ENCODE measurements at regions not wholly inside any gene's neighbourhood (a gene's known extent, or its start where the extent isn't known, plus 50 kb on each side); places are given as distances from the start of the nearest gene placed in this dataset.

GRCh38 chr12:107243341-107243740 lies 150.0 kb upstream of the CRY1 start (continued):
- TF ChIP-seq CHD7 (IDR thresholded peaks at IDR 0.05; ENCODE audit: insufficient replicate concordance, low read length) (no peak), CREB1 (IDR thresholded peaks at IDR 0.05) (no peak)

Data from H1 (cell line).